ENCODE measurements at regions not wholly inside any gene's neighbourhood (a gene's known extent, or its start where the extent isn't known, plus 50 kb on each side); places are given as distances from the start of the nearest gene placed in this dataset.

DNA sequence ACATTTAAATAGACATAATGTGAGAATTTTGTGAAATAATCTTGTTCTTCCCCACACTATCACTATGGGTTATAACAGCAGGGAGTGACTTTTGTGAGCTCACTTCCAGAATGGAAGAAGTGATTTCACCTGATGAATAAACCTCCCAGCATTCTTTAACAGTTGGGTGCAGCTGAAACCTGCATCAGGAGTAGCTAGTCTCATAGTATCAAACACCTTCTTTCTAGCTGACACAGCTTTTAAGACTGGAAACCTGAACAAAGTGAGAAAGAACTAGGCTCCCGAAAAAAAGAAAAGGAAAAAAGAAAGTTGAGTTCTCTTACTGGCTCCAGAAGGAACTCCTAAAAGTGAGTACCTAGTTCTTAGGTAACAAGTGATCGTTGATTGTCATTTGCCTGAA, 61.1 kb upstream of the UNC13C start:
- no peak for DNase-seq (ENCODE audit: low read depth, low spot score)
- no peaks in the 10 kb centered on the region for H3K79me2 ChIP-seq (ENCODE audit: control insufficient read depth, insufficient read depth, low read length)
- BruUV-seq (replicated peaks) = no TSS peak
- dilution Hi-C loops (cut with MboI; ENCODE audit: extremely low pct_ligation_motif_present, low sequenced_read_pairs) (no loop called here), intact Hi-C loops (cut with micrococcal nuclease) (no loop called here)
- no peak for TF ChIP-seq FOS (IDR thresholded peaks at IDR 0.05; ENCODE audit: borderline replicate concordance, insufficient read depth, low read length)
- TF ChIP-seq MAX (IDR thresholded peaks at IDR 0.05; ENCODE audit: insufficient read depth, insufficient read length) = no peak
- TF ChIP-seq POLR2AphosphoS5 (IDR thresholded peaks at IDR 0.05; ENCODE audit: insufficient read depth, low read depth, low read length) = no peak
- no peak for TF ChIP-seq GATA2 (IDR thresholded peaks at IDR 0.05; ENCODE audit: insufficient read depth, insufficient read length, low read depth, low read length)
- no peak for TF ChIP-seq EZH2 (IDR thresholded peaks at IDR 0.05; ENCODE audit: borderline replicate concordance, low read depth, low read length, severe bottlenecking)
- no peak for TF ChIP-seq POLR2A (IDR thresholded peaks at IDR 0.05; ENCODE audit: low read depth, low read length)
- TF ChIP-seq, protein P1, sequence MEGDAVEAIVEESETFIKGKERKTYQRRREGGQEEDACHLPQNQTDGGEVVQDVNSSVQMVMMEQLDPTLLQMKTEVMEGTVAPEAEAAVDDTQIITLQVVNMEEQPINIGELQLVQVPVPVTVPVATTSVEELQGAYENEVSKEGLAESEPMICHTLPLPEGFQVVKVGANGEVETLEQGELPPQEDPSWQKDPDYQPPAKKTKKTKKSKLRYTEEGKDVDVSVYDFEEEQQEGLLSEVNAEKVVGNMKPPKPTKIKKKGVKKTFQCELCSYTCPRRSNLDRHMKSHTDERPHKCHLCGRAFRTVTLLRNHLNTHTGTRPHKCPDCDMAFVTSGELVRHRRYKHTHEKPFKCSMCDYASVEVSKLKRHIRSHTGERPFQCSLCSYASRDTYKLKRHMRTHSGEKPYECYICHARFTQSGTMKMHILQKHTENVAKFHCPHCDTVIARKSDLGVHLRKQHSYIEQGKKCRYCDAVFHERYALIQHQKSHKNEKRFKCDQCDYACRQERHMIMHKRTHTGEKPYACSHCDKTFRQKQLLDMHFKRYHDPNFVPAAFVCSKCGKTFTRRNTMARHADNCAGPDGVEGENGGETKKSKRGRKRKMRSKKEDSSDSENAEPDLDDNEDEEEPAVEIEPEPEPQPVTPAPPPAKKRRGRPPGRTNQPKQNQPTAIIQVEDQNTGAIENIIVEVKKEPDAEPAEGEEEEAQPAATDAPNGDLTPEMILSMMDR (IDR thresholded peaks at IDR 0.05; ENCODE audit: extremely low read depth in 1 of 2, insufficient read depth in 1 of 2, low read depth in 1 of 2, low read length in 2 of 2) = no peak
- no peak for TF ChIP-seq MYC (IDR thresholded peaks at IDR 0.05; ENCODE audit: low read depth, low read length)
- no peak for TF ChIP-seq JUN (IDR thresholded peaks at IDR 0.05; ENCODE audit: borderline replicate concordance, insufficient read depth, insufficient read length, low read depth)
- no peaks in the 10 kb centered on the region for H3K4me1 ChIP-seq (ENCODE audit: control insufficient read depth, extremely low read depth, insufficient read depth, low read length)
- H3K9me1 ChIP-seq (replicated peaks; ENCODE audit: control insufficient read depth, extremely low read depth, insufficient read depth, low read length) = no peaks in the 10 kb centered on the region
- H3K9ac ChIP-seq (replicated peaks; ENCODE audit: extremely low read depth, insufficient read depth, low read length) = no peak overlapping the region
- ChIA-PET CTCF (no interaction called here), POLR2A (no interaction called here)
- H2AFZ ChIP-seq (ENCODE audit: low read depth, low read length) = no peak overlapping the region
- no peak overlapping the region for H3K4me3 ChIP-seq (replicated peaks in 1 of 3; ENCODE audit: insufficient read depth in 1 of 3, low read depth in 1 of 3, low read length in 3 of 3)
- no peak overlapping the region for H3K27ac ChIP-seq (ENCODE audit: insufficient read depth, low read depth, low read length)
- no peak overlapping the region for H3K4me2 ChIP-seq (ENCODE audit: insufficient read depth, low read length)
- H3K36me3 ChIP-seq (ENCODE audit: control insufficient read depth in 2 of 2, extremely low read depth in 1 of 2, insufficient read depth in 2 of 2, low read length in 2 of 2) = no peaks in the 10 kb centered on the region
- H3K27me3 ChIP-seq (ENCODE audit: control insufficient read depth in 2 of 2, insufficient read depth in 2 of 2, low read length in 2 of 2) = no peaks in the 10 kb centered on the region
- peaks cover 2% of the 10 kb centered on the region for H3K9me3 ChIP-seq (replicated peaks; ENCODE audit: control insufficient read depth, insufficient read depth, low read length)
- FAIRE-seq = no peak
- no peaks in the 10 kb centered on the region for H4K20me1 ChIP-seq (replicated peaks; ENCODE audit: control insufficient read depth, extremely low read depth, insufficient read depth, low read length)
